ENCODE measurements at regions not wholly inside any gene's neighbourhood (a gene's known extent, or its start where the extent isn't known, plus 50 kb on each side); places are given as distances from the start of the nearest gene placed in this dataset.

GRCh38 chr7:153392726-153393125 is 633.2 kb downstream of the ACTR3B start:
- Histone ChIP-seq H3K4me3 (no peak overlapping the region), H3K27ac (no peak overlapping the region), H3K27me3 (no peaks in the 10 kb centered on the region), H3K4me1 (no peaks in the 10 kb centered on the region), H3K36me3 (no peaks in the 10 kb centered on the region), H3K9me3 (peaks cover 0 to 4% of the 10 kb centered on the region in 2 donors)
- intact Hi-C loops (cut with DNase I; ENCODE audit: low total_unique reads): no loop called here
- TF ChIP-seq CTCF (IDR thresholded peaks at IDR 0.05) (no peak), POLR2A (IDR thresholded peaks at IDR 0.05) (no peak)
- no peak for DNase-seq

DNA sequence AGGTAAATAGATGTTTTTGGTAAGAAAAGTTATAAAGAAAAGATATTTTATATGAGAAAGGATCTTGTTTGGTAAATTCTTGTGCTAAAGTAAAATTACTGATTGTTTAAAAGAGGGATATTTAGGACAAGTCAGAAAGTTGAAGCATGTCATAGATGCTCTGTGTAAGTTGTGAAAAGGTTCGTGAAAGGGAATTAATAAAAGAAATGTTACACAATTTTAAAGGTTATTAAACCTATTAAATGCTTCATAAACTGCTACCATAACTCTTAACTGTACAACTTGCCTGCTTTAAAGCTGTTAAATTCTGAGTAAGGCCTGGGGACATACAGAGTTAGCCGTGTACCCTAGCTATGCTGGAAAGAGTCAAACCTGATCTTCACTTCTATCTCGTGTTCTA is 634.1 kb downstream of the ACTR3B start:
- TF ChIP-seq CTCF (IDR thresholded peaks at IDR 0.05) (no peak), POLR2A (IDR thresholded peaks at IDR 0.05) (no peak)
- no peaks in the 10 kb centered on the region for H3K4me1 ChIP-seq

DNA sequence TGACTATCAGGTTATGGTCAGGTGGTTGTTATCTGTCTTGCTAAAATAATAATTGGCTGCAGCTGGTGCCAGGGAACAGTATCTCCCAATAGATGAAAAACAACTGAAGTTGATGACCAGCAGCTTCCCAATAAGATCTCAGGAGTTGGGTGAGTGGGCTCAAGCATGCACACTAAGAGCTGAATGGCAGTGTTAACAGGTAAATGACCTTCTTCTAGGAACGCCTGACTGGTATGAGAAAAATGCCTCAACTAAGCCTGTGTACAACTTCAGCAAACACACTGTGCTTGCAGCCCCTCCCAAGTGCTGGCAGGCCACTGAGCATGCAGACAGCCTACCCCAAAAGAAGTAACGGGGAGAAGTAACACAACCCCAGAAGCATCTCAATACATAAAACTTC is 636.9 kb downstream of the ACTR3B start:
- no peaks in the 10 kb centered on the region for H3K9me3 ChIP-seq
- DNase-seq: no peak
- no peaks in the 10 kb centered on the region for H3K4me1 ChIP-seq
- no peak overlapping the region for H3K4me3 ChIP-seq
- intact Hi-C loops (cut with DNase I; ENCODE audit: low total_unique reads): no loop called here
- no peak overlapping the region for H3K27ac ChIP-seq
- no peaks in the 10 kb centered on the region for H3K36me3 ChIP-seq
- no peaks in the 10 kb centered on the region for H3K27me3 ChIP-seq
- TF ChIP-seq CTCF (IDR thresholded peaks at IDR 0.05): no peak
- TF ChIP-seq POLR2A (IDR thresholded peaks at IDR 0.05): no peak

More for the DNA sequence above, 634.1 kb downstream of the ACTR3B start:
- H3K36me3 ChIP-seq: no peaks in the 10 kb centered on the region
- no peaks in the 10 kb centered on the region for H3K27me3 ChIP-seq
- no peak overlapping the region for H3K27ac ChIP-seq
- no peak for DNase-seq
- peaks cover 0 to 4% of the 10 kb centered on the region in 2 donors for H3K9me3 ChIP-seq
- intact Hi-C loops (cut with DNase I; ENCODE audit: low total_unique reads): no loop called here
- no peak overlapping the region for H3K4me3 ChIP-seq

DNA sequence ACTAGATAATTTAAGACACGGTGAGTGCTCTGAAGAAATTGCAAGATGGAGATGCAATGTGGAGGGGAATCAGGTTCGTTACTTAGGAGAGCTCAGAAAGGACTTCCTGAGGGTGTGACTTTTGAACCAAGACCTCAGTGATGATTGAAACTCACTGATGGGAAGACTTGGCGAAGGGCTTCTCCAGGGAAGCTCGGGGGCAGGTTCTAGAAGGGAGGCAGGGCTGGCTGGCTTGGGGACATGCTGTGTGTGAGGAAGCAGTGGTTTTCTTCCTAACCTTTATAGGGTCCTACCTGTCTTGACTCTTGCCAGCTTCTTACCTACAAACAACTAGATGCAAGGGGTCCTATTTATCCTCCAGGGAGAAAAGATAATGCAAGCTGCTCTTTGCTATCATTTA is 637.9 kb downstream of the ACTR3B start:
- Histone ChIP-seq H3K27ac (no peak overlapping the region), H3K36me3 (no peaks in the 10 kb centered on the region), H3K4me1 (no peaks in the 10 kb centered on the region), H3K4me3 (no peak overlapping the region), H3K27me3 (no peaks in the 10 kb centered on the region), H3K9me3 (no peaks in the 10 kb centered on the region)
- no peak for DNase-seq
- intact Hi-C loops (cut with DNase I; ENCODE audit: low total_unique reads): no loop called here
- no peak for TF ChIP-seq POLR2A (IDR thresholded peaks at IDR 0.05)
- TF ChIP-seq CTCF (IDR thresholded peaks at IDR 0.05): no peak

- Histone ChIP-seq H3K4me3 (no peak overlapping the region), H3K27me3 (no peaks in the 10 kb centered on the region), H3K27ac (no peak overlapping the region), H3K4me1 (no peaks in the 10 kb centered on the region), H3K9me3 (no peaks in the 10 kb centered on the region), H3K36me3 (no peaks in the 10 kb centered on the region)
- no peak for DNase-seq
- TF ChIP-seq POLR2A (IDR thresholded peaks at IDR 0.05): no peak
- TF ChIP-seq CTCF (IDR thresholded peaks at IDR 0.05): no peak
- intact Hi-C loops (cut with DNase I; ENCODE audit: low total_unique reads): no loop called here
Observed at GRCh38 chr7:153397906-153398305, 638.4 kb downstream of the ACTR3B start.
